Effector CD8-positive, alpha-beta T cell (primary cell): ENCODE measurements at regions not wholly inside any gene's neighbourhood (a gene's known extent, or its start where the extent isn't known, plus 50 kb on each side); places are given as distances from the start of the nearest gene placed in this dataset.
"Not testable (repeated sequence)": the region's sequence is repeated elsewhere in the genome, so short reads cannot be mapped to it uniquely, and the experiment has no call there.

ENCODE experiments used
- DNase-seq: peaks from one replicate; lab custom pipeline; 2025; lab: John Stamatoyannopoulos, UW

DNA sequence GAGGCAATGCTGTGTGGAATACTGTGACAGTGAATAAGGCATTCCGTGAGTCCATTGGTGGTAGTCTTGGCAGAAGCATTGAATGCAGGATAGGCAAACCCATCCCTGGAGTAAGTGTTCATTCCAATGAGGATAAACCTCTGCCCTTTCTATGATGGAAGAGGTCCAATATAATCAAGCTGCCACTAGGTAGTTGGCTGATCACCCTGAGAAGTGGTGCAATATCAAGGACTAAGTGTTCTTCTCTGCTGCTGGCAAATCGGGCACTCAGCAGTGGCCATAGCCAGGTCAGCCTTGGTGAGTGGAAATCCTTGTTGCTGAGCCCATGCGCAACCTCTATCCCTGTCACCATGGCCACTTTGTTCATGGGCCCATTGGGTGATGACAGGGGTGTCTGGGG, 70.1 kb downstream of the FBXO4 start:
- no peak for DNase-seq

DNA sequence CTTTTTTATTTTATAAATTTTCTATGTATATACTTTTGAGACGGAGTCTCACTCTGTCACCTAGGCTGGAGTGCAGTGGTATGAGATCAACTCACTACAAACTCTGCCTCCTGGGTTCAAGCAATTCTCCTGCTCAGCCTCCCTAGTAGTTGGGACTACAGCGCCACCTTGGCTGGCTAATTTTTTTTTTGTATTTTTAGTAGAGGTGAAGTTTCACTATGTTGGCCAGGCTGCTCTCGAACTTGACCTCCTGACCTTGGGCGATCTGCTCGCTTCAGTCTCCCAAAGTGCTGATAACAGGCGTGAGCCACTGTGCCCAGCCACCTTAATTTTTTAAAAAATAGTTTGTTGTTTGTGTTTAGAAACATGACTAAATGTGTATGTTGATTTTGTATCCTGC, 76.6 kb downstream of the FBXO4 start:
- DNase-seq = no peak

DNA sequence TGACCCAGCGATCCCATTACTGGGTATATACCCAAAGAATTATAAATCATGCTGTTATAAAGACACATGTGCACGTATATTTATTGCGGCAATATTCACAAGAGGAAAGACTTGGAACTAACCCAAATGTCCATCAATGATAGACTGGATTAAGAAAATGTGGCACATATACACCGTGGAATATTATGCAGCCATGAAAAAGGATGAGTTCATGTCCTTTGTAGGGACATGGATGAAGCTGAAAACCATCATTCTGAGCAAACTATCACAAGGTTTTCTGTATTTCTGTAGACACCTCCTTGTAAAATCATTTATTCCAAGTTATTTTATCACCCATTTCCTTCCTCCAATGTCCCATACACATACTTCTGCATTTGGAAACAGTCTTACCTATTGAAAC, 78.8 kb downstream of the FBXO4 start:
- not testable (repeated sequence) for DNase-seq

DNA sequence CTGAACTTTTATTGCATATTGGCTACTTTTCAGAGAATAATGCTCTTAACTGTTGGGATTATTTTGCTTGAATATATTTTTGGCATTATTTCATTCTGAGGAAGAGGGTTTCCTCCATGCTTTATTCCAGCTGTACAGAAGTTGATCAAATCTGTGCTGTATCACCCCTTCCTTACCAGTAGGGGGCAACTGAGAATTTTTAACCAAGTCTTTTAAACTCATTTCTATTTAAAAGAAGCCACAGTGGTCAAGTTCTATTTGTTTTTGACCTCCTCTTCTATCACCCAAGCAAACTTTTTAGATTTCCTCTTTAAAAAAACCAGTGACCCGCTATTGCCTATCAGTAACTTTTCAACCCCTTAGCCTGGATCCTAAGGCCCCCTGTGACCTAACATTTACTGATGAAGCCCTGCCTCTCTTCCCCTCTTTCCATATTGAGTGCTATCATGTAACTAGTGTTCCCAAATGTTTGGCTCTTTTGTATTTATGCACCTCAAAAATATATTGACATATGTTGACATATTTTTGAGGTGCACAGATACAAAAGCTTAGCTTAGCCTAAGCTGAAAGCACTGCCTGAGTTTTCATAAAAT, 80.6 kb downstream of the FBXO4 start:
- no peak for DNase-seq

DNA sequence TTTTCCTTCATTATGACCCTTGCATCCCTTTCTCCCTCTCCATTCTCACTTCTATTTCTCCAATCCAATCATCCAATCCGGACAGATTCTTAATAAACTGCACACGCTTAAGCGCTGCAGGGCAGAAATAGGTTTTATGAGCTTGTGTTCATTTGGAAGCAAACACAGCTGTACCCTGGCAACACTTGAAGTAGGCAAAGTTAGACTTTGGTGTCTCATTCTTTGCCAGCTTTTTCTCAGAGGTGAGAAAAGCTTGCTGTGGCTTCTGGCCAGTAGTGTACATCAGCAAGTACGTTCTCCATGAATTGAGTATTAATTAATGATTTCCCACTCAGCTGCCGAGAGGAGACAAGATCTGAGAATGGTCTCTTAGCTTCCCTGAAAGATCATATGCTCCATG, 88.5 kb downstream of the FBXO4 start:
- DNase-seq = no peak

DNA sequence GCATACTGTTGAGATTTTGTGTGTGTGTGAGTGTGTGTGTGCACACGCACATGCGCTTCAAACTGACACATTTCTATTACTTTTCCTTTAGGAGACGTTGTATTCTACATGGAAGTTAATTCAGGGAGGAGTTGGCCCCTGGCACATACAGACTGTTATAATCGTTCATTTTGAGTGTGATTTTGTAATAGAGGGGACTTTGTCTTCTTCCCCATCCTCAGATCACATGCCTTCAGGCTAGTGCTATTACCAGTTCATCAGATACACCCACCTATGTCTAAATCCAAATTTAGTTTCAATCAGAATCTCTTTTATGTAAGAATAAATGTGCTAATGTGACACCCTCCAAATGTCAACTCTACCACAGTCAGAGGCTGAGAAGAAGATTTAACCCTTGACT, 90.2 kb downstream of the FBXO4 start:
- DNase-seq = no peak

DNA sequence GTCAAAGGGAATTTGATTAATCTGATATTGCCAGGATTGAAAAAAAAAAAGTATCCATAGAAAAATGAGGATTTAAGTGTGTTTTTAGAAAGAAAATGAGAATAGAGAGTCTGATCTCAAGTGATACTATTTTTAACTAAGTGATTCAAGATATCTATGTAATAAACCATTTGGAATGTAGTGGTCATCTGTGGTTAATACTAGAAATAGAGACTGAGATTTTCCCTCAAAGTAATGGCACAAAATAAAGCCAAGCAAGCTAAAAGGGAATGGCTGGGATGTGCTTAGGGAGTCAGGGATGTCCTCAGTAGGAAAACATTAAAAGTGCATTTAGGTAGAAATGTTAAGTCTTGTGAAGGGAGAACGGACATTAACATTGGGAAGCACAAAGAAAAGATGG, 90.6 kb downstream of the FBXO4 start:
- no peak for DNase-seq

DNA sequence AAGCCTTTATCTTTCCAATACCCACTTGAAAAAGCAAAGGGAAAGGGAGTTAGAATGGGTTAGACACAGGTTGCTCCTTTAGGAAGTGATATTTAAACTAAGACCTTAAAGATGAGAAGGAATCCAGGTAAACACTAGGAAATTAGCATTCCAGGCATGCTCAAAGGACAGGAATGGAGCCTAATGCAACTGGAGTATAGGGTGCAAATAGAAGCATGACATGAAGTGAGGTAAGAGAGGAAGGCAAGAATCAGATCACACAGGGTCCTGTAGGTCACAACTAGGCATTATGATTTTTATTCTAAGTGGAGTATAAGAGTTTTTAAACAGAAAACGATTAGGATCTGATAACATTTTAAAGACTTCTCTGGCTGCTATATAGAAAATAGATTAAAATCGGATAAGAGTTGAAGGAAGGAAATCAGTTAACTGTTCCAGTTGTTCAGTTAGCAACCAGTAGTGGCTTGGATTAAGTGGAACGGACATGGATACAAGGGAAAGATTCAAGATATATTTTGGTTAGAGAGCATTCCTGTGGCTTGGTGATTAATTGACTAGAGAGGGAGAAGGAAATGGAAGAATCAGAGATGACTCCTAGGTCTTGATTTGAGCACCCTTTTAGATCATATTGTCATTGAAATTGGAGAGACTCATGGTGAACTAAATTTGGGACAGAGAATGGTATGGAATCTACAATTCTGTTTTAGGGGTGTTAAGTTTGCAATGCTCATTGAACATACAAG, 95.9 kb downstream of the FBXO4 start:
- no peak for DNase-seq

DNA sequence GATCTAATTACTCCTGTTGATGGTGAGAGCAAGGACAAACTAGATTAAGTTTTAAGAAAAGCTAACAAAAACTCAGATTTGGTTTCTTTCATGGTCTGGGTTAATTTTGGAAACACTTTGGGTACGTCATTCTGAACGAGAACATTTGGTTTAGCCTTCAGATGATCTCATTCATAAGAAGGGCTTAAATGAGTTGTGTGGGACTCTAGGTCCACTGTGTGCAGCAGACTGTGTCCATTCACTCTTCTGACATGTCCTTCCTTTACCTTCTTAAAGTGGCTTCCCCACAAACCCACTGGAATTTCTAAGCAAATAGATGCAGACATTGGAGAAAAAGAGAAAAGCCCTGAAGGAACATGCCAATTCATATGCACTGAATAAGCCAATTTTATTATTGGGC, 96.8 kb downstream of the FBXO4 start:
- DNase-seq = no peak

DNA sequence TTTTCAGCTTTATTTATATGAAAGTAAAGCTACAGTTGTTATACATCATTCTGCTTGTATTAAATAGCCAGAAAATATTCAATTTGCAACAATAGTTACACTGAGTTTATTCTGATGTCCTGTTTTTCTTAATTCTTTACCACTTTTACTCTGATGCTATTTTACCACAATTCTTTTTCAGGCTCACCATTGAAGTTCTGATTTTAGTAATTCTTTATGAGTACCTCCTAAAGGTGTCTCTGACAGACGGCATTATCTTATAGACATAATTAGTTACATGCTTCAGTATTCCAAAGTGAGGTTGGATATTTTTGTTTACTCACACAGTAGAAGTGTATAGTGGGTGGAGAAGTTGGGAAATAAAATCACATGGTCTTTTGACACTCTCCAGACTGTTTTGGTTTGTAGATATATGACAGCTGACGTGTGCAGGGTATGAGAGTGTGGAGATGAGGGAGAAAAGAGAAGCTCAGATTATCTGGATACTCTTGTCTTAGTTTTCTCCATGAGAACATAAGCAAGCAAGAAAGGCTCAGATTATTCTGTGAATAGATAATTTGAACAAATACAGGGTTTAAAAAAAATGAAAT, 97.4 kb downstream of the FBXO4 start:
- DNase-seq = no peak

DNA sequence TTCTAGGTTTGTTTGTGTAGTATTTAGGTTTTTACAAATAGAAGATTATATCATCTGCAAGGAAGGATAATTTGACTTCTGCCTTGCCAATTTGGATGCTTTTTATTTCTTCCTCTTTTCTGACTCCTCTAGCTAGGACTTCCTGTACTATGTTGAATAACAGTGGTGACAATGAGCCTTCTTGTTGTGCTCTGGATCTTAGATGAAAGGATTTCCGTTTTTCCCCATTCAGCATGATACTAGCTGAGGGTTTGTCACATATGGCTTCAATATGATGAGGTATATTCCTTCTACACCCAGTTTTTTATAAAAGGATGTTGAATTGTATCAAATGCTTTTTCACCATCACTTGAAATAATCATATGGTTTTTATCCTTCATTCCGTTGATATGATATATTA, 101.4 kb downstream of the FBXO4 start:
- DNase-seq = no peak

DNA sequence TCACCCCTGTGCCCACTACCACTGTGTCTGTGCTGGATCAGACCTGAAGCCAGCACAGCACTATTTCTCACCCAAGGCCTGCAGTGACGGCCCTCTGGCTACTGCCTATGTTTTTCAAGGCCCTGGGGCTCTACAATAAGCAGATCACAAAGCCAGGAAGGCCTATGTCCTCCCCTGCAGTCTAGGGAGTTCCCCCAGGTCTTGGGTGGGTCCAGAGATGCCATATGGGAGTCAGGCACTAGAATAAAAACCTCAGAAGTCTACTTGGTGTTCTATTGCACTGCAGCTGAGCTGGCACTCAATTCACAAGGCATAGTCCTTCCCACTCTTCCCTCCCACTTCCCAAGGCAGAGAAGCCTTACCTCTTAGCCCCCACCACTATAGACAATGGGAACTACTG, 107.1 kb downstream of the FBXO4 start:
- DNase-seq = no peak

DNA sequence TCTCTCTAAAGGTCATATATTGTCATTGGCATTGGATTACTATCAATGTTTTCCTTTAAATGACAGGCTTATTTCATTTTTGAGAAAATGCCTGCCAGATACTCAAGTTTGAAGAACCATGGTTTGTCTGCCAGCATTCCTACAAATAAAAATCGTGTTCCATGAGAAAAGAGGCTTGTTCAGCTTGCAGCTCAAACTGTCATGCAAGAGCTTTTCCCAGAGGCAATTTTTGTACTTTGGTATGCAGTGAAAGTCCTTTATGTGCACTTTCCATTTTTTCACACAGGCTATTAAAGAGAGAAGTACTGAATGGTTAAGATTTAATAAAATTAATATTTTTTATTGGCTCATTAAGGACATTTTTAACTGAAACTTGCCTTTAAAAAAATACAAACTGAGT, 110.4 kb downstream of the FBXO4 start:
- DNase-seq = no peak

DNA sequence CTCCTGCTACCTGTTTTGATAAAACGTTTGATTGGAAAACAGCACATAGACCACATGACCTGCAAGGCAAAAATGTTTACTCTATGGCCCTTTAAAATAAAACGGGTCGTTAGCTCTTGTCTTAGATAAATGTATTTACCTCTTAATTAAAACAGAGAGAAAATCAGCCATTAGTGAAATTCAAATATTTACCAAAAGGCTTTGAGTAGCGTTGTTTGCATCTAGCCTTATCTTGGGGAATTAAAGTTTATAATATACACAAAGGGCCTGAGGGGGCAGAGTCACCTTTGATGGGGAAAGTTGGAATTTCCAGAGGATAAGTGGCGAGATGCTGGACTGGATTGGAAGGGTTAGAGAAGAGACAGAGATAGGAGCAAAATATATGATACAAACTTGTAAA, 111.3 kb downstream of the FBXO4 start:
- DNase-seq = no peak

DNA sequence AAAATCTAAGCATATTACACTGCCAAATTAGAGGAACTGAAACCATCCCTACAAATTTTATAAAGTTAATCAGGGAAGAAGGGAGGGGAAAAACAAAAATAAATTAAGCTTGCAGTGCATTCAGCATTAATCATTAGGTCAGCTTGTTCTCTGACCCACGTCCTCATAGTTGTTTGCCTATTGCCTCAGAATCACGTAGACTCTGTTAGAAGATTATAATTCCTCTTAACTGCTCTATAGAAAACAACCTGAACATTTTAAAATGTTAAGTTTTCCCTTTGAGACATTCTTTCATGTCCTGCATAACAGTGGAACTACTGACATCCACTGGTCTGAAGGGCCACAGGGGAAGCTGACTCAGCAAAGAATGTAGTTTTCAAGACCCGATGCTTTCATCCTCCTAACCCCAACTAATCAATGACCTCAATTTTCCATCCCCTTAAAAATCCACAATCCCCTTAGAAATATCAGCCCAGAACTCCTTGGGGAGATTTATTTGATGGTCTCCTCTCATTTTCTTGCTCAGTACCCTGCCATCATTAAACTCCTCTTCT, 112.4 kb downstream of the FBXO4 start:
- DNase-seq = no peak

DNA sequence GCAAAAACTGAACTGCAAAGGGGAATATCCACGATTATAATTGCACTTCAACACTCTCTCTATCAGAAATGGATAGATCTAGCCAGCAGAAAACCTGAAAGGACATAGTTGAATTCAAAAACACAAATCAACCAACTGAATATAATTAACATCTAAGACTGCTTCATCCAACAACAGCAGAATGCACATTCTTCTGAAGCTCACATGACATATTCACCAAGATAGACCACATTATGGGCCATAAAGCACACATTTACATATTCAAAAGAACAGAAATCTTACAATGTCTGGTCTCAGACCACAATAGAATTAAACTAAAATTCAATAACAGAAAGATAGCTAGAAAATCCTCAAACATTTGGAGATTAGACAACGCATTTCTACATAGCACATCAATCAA, 118.3 kb downstream of the FBXO4 start:
- DNase-seq = no peak

DNA sequence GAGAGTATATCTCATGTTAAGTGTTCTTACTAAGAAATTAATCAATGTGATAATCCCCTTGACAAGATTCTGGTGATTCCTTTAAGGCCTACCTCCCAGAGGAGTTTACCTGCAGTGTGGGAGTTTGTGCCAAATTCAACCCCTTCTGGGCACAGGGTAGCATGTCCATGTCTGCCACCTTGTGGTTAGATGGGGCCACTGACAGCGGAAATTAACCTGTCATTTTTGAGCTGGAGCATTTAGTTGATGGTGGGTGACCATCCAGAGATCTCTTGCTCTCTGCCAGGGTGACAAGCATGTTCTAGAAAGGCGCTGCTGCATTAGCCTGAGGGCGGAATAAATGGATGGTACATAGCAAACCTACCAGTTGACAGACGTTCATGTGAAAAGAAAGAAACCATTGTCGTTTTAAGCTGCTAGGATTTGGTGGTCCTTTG, 132.2 kb downstream of the FBXO4 start:
- DNase-seq = peak; percentile 14

DNA sequence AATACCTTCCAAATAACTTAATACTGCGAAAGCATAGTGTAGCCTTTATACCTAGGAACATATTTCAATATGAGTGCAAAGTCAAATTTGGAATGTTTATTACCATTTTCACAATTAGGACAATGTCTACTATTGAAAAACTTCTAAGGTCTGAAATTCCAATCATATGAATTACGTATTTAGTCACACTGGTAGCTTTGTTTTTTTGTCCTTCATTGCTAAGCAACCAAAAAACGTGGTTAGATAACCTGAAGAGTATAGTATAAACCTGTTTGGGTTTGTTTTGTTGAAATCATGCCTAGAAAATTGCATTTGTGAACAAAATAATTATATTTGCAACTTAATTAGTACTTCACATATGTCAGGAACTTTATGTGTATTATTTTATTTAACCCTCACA, 134.2 kb downstream of the FBXO4 start:
- DNase-seq = no peak

DNA sequence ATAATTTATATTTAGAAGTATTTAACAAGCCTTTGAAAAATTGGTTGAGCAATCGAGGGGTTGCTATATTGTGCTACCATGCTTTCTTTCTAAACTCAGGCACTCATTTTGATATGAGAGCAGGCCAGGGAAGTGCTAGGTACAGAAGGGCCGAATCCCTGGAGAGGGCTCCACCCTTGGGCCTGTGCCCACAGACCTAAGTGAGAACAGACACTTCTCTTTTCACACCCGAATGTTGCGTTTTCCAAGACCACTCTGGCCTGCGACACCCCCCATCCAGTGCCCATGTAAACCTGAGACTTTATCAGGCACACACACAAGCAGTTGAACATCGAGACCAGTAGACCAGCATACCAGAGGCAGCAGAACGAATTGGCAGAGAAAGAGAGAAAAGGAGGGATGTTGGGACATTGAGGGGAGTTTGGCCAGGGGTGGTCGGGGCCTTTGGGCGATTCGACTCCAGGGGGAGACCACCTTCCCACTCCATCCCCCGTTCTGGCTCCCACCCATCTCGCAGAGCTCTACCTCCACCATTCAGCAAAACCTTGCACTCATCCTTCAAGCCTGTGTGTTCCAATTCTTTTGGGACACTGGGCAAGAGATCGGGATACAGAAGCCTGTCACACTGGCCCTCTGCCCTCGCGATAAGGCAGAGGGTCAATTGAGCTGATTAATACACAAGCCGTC, 134.8 kb downstream of the FBXO4 start:
- DNase-seq = no peak

DNA sequence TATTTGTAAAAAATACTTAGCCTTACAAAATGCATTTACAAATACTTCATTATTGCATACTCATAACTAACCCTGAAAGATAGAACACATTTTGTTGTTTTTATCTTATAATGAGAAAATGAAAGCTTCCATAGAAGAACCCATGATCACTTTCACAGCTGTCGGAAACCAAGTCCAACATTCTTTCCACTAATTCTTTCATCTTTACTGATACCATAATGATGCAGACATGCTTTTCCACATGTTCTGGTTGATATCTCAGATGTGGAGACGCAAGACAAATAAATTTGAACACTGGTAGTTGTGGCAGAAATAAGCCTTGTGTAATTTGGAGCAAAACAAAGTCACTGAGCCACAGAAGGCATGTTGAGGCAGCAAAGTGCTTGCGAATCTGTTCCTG, 136.0 kb downstream of the FBXO4 start:
- no peak for DNase-seq

DNA sequence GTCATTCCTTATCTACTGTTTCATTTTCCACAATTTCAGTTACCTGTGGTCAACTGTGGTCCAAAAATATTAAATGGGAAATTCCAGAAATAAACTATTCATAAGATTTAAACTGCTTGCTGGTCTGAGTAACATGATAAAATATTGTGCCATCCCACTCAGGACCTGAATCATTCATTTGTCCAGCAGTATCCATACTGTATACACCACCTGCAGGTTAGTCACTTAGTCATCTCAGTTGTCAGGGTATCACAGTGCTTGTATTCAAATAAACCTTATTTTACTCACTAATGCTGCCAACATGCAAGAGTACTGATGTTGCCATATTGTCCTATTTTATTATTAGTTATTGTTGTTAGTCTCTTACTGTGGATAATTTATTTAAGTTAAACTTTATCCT, 139.7 kb downstream of the FBXO4 start:
- no peak for DNase-seq

DNA sequence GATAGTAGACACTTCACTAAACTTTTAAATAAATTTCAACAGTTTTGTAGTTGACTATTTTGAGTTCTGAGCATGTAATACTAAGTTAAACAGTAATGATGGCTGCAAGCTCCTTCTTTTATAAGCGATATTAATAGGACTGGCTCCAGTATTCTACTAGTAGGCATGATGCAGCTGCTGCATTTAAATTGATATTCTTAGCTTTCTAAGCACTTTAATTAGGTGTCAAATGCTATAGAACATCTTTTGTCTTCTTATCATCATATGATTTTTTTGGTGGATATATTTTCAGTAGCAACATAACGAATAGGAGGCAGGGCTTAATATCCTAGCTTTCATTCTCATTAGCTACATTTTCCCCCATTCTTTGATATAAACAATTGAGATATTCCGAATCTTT, 141.1 kb downstream of the FBXO4 start:
- DNase-seq = no peak

DNA sequence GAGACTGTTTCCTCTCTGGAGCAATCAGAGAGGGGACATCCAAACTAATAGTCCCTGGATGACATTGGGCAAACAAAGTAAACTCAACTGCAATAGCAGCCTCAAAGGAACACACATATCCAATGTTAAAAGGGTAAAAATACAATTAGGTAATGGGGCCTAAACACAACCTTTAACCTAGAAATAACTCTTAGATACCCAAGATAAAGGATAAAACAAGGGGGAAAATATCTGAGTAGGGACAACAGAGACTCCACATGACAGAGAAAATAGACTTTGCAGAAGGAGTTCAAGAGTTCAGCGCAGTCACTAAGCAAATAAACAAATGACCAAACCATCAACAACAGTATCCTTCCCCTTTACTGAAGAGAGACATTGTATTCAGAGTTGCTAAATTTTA, 149.3 kb downstream of the FBXO4 start:
- DNase-seq = no peak
